Gastroesophageal sphincter (tissue), 4 donors: ENCODE measurements at regions not wholly inside any gene's neighbourhood (a gene's known extent, or its start where the extent isn't known, plus 50 kb on each side); places are given as distances from the start of the nearest gene placed in this dataset.

ENCODE experiments used
- ATAC-seq: fragments of 150-250 bp; one replicate; pipeline ENCODE4 v1.9.1; 2016; ENCODE audit warnings: mild to moderate bottlenecking, moderate library complexity
- H3K27ac ChIP-seq, 4 donors: fragments of 200-600 bp; sonication (generic) in 3 of 4; 1 replicate in 3 of 4; 2 replicates in 1 of 4; pipeline ENCODE4 v1.5.1; 2016 to 2019
- H3K27me3 ChIP-seq: fragments of 200-600 bp; sonication (generic); one replicate; pipeline ENCODE4 v1.5.1; 2019
- H3K36me3 ChIP-seq, 2 donors: fragments of 200-600 bp; sonication (generic); one replicate each; pipeline ENCODE4 v1.5.1; 2019; ENCODE audit warnings: control low read depth in 1 of 2
- H3K4me1 ChIP-seq, 3 donors: fragments of 200-600 bp; sonication (generic); 1 replicate in 2 of 3; 2 replicates in 1 of 3; pipeline ENCODE4 v1.5.1; 2016 to 2019; ENCODE audit warnings: control low read depth in 2 of 3
- H3K4me3 ChIP-seq, 2 donors: fragments of 200-600 bp; sonication (generic); one replicate each; pipeline ENCODE4 v1.5.1; 2019; ENCODE audit warnings: mild to moderate bottlenecking in 1 of 2, moderate library complexity in 1 of 2
- H3K9me3 ChIP-seq, 3 donors: fragments of 200-600 bp; sonication (generic); one replicate each; pipeline ENCODE4 v1.5.1; 2017 to 2019; ENCODE audit warnings: control low read depth in 2 of 3
- CTCF ChIP-seq, 4 experiments: fragments of 200-600 bp in 2 of 4; fragments of 450-650 bp in 2 of 4; sonication (generic) in 1 of 4; IDR thresholded peaks; one replicate each; pipeline ENCODE4 v1.5.1; 2017 to 2019; ENCODE audit warnings: antibody characterized with exemption in 4 of 4, mild to moderate bottlenecking in 2 of 4, moderate library complexity in 2 of 4
- EP300 ChIP-seq: sonication (generic); formaldehyde crosslinking; IDR thresholded peaks from one replicate; pipeline ENCODE4 v1.6.1; 2017; ENCODE audit warnings: antibody characterized with exemption, mild to moderate bottlenecking
- POLR2A ChIP-seq, 2 donors: fragments of 450-650 bp; IDR thresholded peaks; one replicate each; pipeline ENCODE4 v1.6.1; 2017; ENCODE audit warnings: antibody characterized with exemption in 2 of 2, mild to moderate bottlenecking in 2 of 2, moderate library complexity in 1 of 2
- POLR2AphosphoS5 ChIP-seq: sonication (generic); formaldehyde crosslinking; IDR thresholded peaks from one replicate; pipeline ENCODE4 v1.6.1; 2017; ENCODE audit warnings: antibody characterized with exemption
- WGBS, 2 donors: methylation state at CpG; one replicate each; pipeline ENCODE4 v1.1.5; 2018; ENCODE audit warnings: low coverage in 1 of 2; 5-methylcytosine and 5-hydroxymethylcytosine counted together

DNA sequence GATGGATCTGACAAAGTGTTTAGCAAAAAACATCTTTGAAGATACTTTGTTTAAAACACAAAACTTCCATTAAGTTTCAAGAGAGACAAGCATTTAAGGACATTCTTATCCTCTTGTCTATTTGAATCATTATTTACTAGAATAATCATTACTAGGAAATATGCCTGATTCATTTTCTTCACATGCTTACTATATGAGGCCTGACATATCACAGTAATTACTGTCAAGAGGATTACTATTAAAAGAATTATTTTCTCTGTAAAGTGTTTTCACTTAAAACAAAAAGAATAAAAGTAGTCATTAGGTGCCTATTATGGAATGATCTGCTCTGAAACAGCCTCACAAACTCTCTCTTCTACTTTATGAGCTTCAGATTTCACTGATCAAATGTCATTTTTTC is 402.1 kb upstream of the MGAT4C start:
- Histone ChIP-seq H3K27me3 (no peaks in the 10 kb centered on the region), H3K36me3 (no peaks in the 10 kb centered on the region), H3K9me3 (no peaks in the 10 kb centered on the region), H3K4me3 (no peak overlapping the region), H3K27ac (no peak overlapping the region), H3K4me1 (no peaks in the 10 kb centered on the region)
- TF ChIP-seq EP300 (no peak), POLR2A (IDR thresholded peaks at IDR 0.05) (no peak), POLR2AphosphoS5 (no peak), CTCF (IDR thresholded peaks at IDR 0.05) (no peak)
- ATAC-seq = no peak

GRCh38 chr12:86647800-86648199 is 391.6 kb upstream of the MGAT4C start:
- ATAC-seq = no peak

GRCh38 chr12:86634456-86635410 is 378.5 kb upstream of the MGAT4C start:
- H3K9me3 ChIP-seq = no peaks in the 10 kb centered on the region
- H3K4me3 ChIP-seq = no peak overlapping the region
- H3K27me3 ChIP-seq = no peaks in the 10 kb centered on the region
- no peaks in the 10 kb centered on the region for H3K36me3 ChIP-seq
- no peak overlapping the region for H3K27ac ChIP-seq
- 21 to 28% methylated on average over 3 to 4 of the region's 4 CpGs for WGBS, 2 donors
- TF ChIP-seq POLR2AphosphoS5 (no peak), CTCF (IDR thresholded peaks at IDR 0.05) (no peak), POLR2A (IDR thresholded peaks at IDR 0.05) (no peak), EP300 (no peak)
- no peaks in the 10 kb centered on the region for H3K4me1 ChIP-seq
- no peak for ATAC-seq

More at GRCh38 chr12:86647800-86648199, 391.6 kb upstream of the MGAT4C start:
- no peaks in the 10 kb centered on the region for H3K36me3 ChIP-seq
- H3K27ac ChIP-seq = no peak overlapping the region
- no peaks in the 10 kb centered on the region for H3K27me3 ChIP-seq
- no peak for TF ChIP-seq EP300
- TF ChIP-seq CTCF (IDR thresholded peaks at IDR 0.05) = no peak
- no peak for TF ChIP-seq POLR2AphosphoS5
- no peak for TF ChIP-seq POLR2A (IDR thresholded peaks at IDR 0.05)
- H3K9me3 ChIP-seq = no peaks in the 10 kb centered on the region
- H3K4me1 ChIP-seq = no peaks in the 10 kb centered on the region
- H3K4me3 ChIP-seq = no peak overlapping the region
- 49 to 67% methylated on average over 2 of the region's 2 CpGs for WGBS, 2 donors

GRCh38 chr12:86627001-86627400 is 370.8 kb upstream of the MGAT4C start:
- WGBS, 2 donors = no CpG with 5 or more reads among the region's 3 CpGs
- Histone ChIP-seq H3K4me3 (no peak overlapping the region), H3K27ac (no peak overlapping the region), H3K9me3 (peaks cover 0 to 50% (median 0%) of the 10 kb centered on the region in 3 donors), H3K27me3 (no peaks in the 10 kb centered on the region), H3K4me1 (no peaks in the 10 kb centered on the region), H3K36me3 (no peaks in the 10 kb centered on the region)
- ATAC-seq = no peak
- TF ChIP-seq POLR2A (IDR thresholded peaks at IDR 0.05) = no peak
- no peak for TF ChIP-seq POLR2AphosphoS5
- TF ChIP-seq EP300 = no peak
- TF ChIP-seq CTCF (IDR thresholded peaks at IDR 0.05) = no peak

DNA sequence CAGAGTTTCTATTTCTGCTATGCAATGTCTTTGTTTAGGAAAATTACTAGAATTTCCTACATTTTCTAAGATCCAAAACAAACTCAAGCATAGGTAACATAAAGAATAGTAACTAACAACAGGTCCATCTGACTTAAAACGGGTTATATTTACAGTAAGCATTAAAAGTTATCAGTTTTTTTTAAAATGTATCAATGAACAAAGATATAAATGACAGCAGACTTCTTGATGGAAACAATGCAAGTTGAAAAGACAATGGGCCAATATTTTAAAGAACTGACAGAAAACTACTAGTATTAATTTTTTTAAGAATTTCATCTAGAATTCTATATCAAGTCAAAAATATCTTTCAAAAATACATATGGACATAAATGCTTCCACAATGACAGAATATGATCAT is 367.1 kb upstream of the MGAT4C start:
- WGBS, 2 donors = 73 to 100% methylated on average over 1 of the region's 1 CpG
- no peak for ATAC-seq
- Histone ChIP-seq H3K4me1 (no peaks in the 10 kb centered on the region), H3K9me3 (peaks cover 0 to 43% (median 0%) of the 10 kb centered on the region in 3 donors), H3K36me3 (no peaks in the 10 kb centered on the region), H3K27ac (no peak overlapping the region), H3K27me3 (no peaks in the 10 kb centered on the region), H3K4me3 (no peak overlapping the region)
- TF ChIP-seq POLR2AphosphoS5 (no peak), EP300 (no peak), CTCF (IDR thresholded peaks at IDR 0.05) (no peak), POLR2A (IDR thresholded peaks at IDR 0.05) (no peak)
